SJCRH30 (cell line): ENCODE measurements at regions not wholly inside any gene's neighbourhood (a gene's known extent, or its start where the extent isn't known, plus 50 kb on each side); places are given as distances from the start of the nearest gene placed in this dataset.

Source experiments
- DNase-seq, 2 experiments: peaks; one replicate each; pipeline ENCODE4 v3.0.0-alpha.2; 2015 to 2020
- H3K27ac ChIP-seq: fragments of 250-450 bp; sonication (Bioruptor Pico); 2 replicates; pipeline ENCODE4 v1.5.1; 2020; ENCODE audit warnings: mild to moderate bottlenecking, moderate library complexity
- H3K27me3 ChIP-seq: fragments of 250-450 bp; sonication (Bioruptor Pico); 2 replicates; pipeline ENCODE4 v1.5.1; 2020; ENCODE audit warnings: mild to moderate bottlenecking, moderate library complexity
- H3K36me3 ChIP-seq: fragments of 250-450 bp; sonication (Bioruptor Pico); 2 replicates; pipeline ENCODE4 v1.5.1; 2020; ENCODE audit warnings: mild to moderate bottlenecking, moderate library complexity
- H3K4me1 ChIP-seq: fragments of 250-450 bp; sonication (Bioruptor Pico); 2 replicates; pipeline ENCODE4 v1.5.1; 2020; ENCODE audit warnings: mild to moderate bottlenecking, moderate library complexity
- H3K4me3 ChIP-seq: fragments of 250-450 bp; sonication (Bioruptor Pico); 2 replicates; pipeline ENCODE4 v1.5.1; 2020; ENCODE audit warnings: mild to moderate bottlenecking, moderate library complexity
- H3K9me3 ChIP-seq: fragments of 250-450 bp; sonication (Bioruptor Pico); replicated peaks from 2 replicates; pipeline ENCODE4 v1.5.1; 2020; ENCODE audit warnings: mild to moderate bottlenecking, moderate library complexity

DNA sequence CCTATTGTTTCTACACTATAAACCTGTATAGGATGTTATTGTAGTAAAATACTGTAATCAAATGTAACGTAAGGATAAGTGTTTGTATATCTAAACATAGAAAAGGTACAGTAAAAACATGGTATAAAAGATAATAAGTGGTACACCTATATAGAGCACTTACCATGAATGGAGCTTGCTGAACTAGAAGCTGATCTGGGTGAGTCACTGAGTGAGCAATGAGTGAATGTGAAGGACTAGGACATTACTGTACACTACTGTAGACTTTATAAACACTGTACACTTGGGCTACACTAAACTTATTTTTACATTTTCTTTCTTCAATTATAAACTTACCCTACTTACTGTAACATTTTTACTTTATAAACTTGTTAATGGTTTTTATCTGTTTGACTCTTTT is 732.9 kb upstream of the LRRN3 start:
- H3K9me3 ChIP-seq, result no peaks in the 10 kb centered on the region
- no peaks in the 10 kb centered on the region for H3K4me1 ChIP-seq
- H3K27me3 ChIP-seq, result no peaks in the 10 kb centered on the region
- H3K4me3 ChIP-seq, result no peak overlapping the region
- H3K36me3 ChIP-seq, result no peaks in the 10 kb centered on the region
- DNase-seq, result no peak
- H3K27ac ChIP-seq, result no peak overlapping the region

DNA sequence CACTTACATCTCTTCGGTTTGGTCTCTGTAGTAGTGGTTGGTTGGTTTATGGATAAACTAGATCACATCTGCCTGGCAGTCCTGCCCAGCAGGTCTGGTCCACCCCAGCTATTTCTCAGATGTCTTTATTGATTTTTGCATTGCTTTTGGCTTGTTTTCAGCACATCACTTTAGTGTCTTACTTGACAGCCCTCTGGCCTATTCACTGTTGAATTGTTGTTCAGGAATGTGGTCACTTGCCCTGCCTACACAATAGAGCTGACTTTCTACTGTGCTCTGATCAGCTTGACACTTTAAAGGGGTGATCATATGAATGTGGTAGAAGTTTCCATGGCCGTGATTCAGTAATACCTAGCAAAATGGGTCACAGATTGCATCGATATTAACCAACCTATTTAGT is 719.2 kb upstream of the LRRN3 start:
- H3K27me3 ChIP-seq, result no peaks in the 10 kb centered on the region
- no peak overlapping the region for H3K27ac ChIP-seq
- H3K9me3 ChIP-seq, result no peaks in the 10 kb centered on the region
- no peak for DNase-seq
- H3K36me3 ChIP-seq, result no peaks in the 10 kb centered on the region
- H3K4me3 ChIP-seq, result no peak overlapping the region
- H3K4me1 ChIP-seq, result no peaks in the 10 kb centered on the region

DNA sequence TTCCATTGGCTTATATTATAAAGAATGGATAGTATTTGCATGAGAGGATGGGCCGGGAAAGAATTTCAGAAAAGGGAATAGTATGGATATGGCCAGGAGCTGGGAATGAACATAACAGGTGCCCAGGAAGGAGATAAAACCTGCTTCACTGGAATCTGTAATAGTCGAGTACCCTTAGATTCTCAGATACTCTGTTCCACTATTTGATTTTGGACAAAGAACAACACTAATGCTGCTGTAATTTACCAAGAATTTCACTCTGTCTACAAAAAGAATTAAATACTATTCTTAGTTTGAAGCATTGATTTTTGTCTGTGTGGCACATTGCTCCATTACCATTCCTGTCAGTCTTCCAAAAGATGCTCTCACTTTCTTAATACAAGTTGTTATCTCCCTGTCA is 718.2 kb upstream of the LRRN3 start:
- H3K4me3 ChIP-seq, result no peak overlapping the region
- H3K27ac ChIP-seq, result no peak overlapping the region
- no peaks in the 10 kb centered on the region for H3K9me3 ChIP-seq
- H3K4me1 ChIP-seq, result no peaks in the 10 kb centered on the region
- H3K36me3 ChIP-seq, result no peaks in the 10 kb centered on the region
- H3K27me3 ChIP-seq, result no peaks in the 10 kb centered on the region
- no peak for DNase-seq

DNA sequence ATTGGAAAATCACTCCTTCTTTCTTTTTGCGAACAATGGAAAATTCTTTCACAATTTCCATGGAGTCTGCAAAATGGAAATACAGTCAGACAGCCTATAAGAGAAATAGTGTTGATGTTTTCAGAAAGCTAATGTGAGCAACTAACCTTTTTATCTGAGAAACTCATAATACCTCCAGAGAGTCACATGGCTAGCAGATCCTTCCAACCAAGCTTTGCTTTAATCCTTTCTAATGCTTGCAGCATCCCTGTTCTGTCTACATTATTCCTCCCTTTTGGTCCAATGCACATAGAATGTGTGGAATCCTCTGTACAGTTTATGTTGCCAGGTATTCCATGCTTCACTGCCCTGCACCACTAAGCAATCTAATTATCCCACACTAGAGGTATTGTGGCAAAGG is 717.5 kb upstream of the LRRN3 start:
- Histone ChIP-seq H3K9me3 (no peaks in the 10 kb centered on the region), H3K27me3 (no peaks in the 10 kb centered on the region), H3K36me3 (no peaks in the 10 kb centered on the region), H3K27ac (no peak overlapping the region), H3K4me3 (no peak overlapping the region), H3K4me1 (no peaks in the 10 kb centered on the region)
- no peak for DNase-seq

DNA sequence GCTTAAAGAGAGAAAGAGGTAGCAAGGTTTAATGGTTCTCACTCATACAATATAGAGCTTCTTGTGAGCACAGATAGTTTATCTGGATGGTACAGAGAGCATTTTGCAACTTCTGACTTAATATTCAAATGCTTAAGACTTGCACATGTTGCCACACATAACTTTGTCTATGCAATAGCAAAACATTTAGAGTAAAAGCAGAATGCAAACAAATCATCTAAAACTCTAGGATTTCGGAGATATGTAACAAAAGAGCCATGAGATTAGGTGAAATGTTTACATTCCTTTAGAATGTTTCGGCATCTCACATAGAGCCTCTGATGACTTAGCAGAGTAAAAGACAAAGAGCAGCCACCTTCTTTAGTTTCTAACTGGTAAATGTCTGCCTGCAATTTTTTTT is 717.1 kb upstream of the LRRN3 start:
- no peaks in the 10 kb centered on the region for H3K36me3 ChIP-seq
- no peaks in the 10 kb centered on the region for H3K9me3 ChIP-seq
- H3K27me3 ChIP-seq, result no peaks in the 10 kb centered on the region
- H3K4me1 ChIP-seq, result no peaks in the 10 kb centered on the region
- no peak overlapping the region for H3K27ac ChIP-seq
- H3K4me3 ChIP-seq, result no peak overlapping the region
- no peak for DNase-seq

DNA sequence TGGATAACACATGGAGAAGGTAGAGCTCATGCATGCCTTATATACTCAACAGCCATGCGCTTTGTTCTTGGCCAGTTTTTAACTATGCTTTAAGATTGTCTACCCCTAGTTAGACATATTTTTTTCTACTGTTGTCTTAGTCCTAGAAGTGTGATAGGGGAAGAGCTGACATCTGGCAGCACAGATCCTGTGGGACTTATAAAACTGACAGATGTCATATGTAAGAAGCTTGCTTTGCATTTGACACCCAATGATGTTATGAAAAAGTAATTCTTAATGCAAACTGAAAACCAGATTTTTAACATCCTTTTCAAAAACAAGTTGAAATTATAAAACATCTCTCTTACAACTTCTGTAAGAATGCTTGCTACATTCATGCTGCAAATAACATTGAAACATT is 715.9 kb upstream of the LRRN3 start:
- H3K4me3 ChIP-seq, result no peak overlapping the region
- H3K27ac ChIP-seq, result no peak overlapping the region
- no peaks in the 10 kb centered on the region for H3K4me1 ChIP-seq
- no peak for DNase-seq
- no peaks in the 10 kb centered on the region for H3K27me3 ChIP-seq
- no peaks in the 10 kb centered on the region for H3K9me3 ChIP-seq
- H3K36me3 ChIP-seq, result no peaks in the 10 kb centered on the region

DNA sequence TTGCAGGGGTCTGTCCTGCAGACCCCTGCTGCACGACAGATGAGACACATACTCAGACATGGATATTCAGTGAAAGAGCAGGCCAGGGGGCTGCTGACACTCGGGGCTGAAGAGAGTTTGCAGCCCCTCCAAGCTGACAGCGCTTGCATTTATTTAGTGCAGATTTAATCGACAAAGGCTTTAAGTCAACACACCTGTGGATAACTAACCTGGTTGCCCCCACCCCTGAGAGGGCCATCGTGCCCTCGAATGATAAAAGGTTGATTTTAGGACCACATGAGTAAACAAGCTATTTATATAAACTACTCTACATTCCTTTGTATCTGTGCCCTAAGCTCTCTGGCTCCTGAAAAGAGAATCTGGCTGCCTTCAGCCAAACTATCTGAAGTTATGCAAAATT is 708.2 kb upstream of the LRRN3 start:
- Histone ChIP-seq H3K36me3 (no peaks in the 10 kb centered on the region), H3K9me3 (no peaks in the 10 kb centered on the region), H3K4me1 (peaks cover 3% of the 10 kb centered on the region), H3K27ac (no peak overlapping the region), H3K4me3 (no peak overlapping the region), H3K27me3 (no peaks in the 10 kb centered on the region)
- no peak for DNase-seq

DNA sequence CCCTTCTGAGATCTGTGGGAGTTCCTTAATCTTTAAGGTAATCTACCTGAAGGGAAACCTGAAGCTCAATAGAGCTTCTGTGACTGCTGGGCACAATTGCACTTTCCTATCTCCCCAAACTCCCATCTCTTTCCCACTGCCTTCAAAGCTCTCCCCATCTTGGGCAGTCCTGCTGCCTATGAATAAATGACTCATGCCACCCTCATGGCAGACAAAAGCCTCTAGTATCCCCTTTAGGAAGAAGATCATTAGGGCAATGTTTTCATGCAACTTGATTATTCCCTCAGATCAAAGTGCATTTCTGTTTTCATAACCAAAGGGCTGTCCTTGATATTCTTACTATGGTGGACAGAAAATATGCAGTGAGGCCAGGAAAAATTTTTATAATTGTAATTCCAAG is 704.9 kb upstream of the LRRN3 start:
- no peaks in the 10 kb centered on the region for H3K9me3 ChIP-seq
- H3K4me3 ChIP-seq, result no peak overlapping the region
- no peaks in the 10 kb centered on the region for H3K27me3 ChIP-seq
- H3K36me3 ChIP-seq, result no peaks in the 10 kb centered on the region
- no peak overlapping the region for H3K27ac ChIP-seq
- peak in 1 of 2 experiments; percentile 8 for DNase-seq
- peaks cover 3% of the 10 kb centered on the region for H3K4me1 ChIP-seq

DNA sequence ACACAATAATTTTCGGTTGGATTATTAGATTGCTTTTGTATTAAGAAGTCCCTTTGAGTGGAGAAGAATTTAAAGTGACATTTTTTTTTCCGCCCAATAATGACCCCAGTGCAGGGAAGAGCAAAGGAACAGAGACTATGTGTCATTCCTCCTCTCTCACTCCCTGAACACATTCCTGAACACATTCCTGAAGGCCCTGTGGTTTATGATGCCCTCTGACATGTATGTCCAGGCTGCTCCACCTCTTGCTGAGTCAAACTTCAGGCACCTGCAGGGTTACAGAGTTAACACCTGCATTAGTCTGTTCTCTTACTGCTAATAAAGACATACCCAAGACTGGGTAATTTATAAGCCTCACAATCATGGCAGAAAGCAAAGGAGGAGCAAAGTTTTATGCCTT is 704.0 kb upstream of the LRRN3 start:
- Histone ChIP-seq H3K4me1 (peaks cover 3% of the 10 kb centered on the region), H3K9me3 (no peaks in the 10 kb centered on the region), H3K27me3 (no peaks in the 10 kb centered on the region), H3K36me3 (no peaks in the 10 kb centered on the region), H3K4me3 (no peak overlapping the region), H3K27ac (no peak overlapping the region)
- DNase-seq, result peak; percentile 19 to 28

DNA sequence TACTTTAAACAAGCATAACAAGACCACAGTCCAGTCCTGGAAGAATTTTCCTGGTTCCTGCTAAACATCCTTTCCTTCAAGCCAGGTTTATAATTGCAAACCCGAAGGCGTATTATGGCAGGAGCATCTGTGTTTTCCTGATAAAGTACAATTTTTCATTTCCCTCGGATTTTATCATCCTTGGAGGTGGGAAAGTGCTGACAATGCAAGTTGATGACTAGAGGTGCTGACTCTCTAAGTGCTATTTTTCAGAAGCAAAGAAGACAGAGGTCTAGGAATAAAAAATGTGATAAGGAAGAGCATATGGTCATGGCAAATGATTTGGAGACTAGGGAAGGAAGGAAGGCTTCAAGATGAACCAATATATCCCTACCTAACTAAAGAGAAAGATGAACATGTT is 703.2 kb upstream of the LRRN3 start:
- Histone ChIP-seq H3K36me3 (no peaks in the 10 kb centered on the region), H3K27me3 (no peaks in the 10 kb centered on the region), H3K4me1 (peaks cover 3% of the 10 kb centered on the region), H3K27ac (no peak overlapping the region), H3K9me3 (no peaks in the 10 kb centered on the region), H3K4me3 (no peak overlapping the region)
- DNase-seq, result no peak

DNA sequence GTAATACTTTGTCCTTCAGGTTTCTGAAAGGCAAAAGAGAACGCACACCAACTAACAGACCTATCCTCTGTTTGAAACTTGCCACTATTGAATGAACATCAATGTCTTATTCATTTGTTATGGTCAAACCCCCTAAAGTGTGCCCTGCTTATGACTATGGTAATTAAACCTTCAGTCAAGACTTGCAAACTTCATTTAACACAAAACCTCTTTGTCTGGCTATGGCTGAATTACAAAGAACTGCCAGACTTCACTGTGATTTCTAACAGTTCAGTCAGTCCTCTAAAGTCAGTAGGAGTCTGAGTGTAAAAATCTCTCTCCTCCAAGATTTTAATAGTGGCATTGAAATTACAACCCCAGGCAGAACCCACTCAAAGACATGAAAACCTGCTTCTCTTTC is 702.5 kb upstream of the LRRN3 start:
- DNase-seq, result no peak
- H3K36me3 ChIP-seq, result no peaks in the 10 kb centered on the region
- no peak overlapping the region for H3K27ac ChIP-seq

DNA sequence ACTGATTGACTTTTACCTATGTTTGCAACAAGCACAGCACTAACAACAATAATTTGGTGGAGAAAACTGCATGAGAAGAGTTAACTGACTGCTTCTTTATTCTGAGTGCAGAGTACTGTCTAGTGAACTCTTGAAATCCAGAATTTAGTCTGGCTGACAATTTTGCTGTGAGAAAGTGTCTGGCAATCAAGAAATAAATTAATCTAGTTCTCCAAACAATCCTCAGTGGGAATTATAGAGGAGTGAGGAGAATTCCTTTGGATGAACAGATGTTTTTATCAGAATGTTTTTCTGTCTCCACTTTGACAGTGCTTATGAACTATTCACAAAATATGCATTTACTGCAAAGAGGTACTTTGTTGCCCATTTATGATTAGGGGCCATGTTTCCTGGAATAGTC is 694.9 kb upstream of the LRRN3 start:
- Histone ChIP-seq H3K4me3 (no peak overlapping the region), H3K27ac (no peak overlapping the region)
- no peak for DNase-seq

More for the DNA sequence above, 702.5 kb upstream of the LRRN3 start:
- Histone ChIP-seq H3K4me3 (no peak overlapping the region), H3K4me1 (peaks cover 3% of the 10 kb centered on the region), H3K9me3 (no peaks in the 10 kb centered on the region), H3K27me3 (no peaks in the 10 kb centered on the region)

DNA sequence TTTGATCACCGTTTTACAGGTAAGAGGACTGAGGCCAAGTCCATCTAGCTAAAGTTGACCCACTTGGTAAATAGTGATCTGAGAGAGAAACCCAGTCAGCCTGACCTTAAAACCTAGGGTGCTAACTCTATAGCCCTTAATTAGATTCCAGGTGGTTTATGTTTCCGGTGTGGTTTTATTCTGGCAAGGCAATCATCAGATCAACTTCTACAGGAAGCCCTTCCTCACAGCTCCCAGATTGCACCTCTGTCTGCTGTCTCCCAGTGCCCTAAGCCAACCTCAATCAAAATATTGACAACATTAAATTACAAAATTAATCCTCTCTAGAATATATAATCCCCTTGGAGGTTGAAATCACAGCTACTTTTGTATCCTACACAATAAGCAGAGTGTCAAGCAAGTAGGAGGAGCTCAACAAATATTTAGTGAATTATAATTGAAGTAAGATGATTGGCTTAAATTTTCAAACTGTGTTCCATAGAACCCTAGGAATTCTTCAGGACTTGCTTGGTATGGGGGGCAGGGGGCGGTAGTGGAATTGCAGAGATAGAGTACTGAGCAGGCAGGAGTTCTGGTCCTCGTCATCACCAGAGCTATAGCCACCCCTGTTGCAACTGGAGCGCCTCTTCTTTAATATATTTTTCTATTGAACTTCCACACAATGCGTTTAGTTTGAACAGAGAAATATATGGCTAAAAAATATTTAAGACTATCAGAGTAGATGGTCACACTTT is 692.8 kb upstream of the LRRN3 start:
- no peaks in the 10 kb centered on the region for H3K27me3 ChIP-seq
- no peaks in the 10 kb centered on the region for H3K4me1 ChIP-seq
- H3K4me3 ChIP-seq, result no peak overlapping the region
- H3K36me3 ChIP-seq, result no peaks in the 10 kb centered on the region
- no peaks in the 10 kb centered on the region for H3K9me3 ChIP-seq
- no peak overlapping the region for H3K27ac ChIP-seq
- no peak for DNase-seq

More for the DNA sequence above, 694.9 kb upstream of the LRRN3 start:
- Histone ChIP-seq H3K4me1 (no peaks in the 10 kb centered on the region), H3K9me3 (no peaks in the 10 kb centered on the region), H3K36me3 (no peaks in the 10 kb centered on the region), H3K27me3 (no peaks in the 10 kb centered on the region)

DNA sequence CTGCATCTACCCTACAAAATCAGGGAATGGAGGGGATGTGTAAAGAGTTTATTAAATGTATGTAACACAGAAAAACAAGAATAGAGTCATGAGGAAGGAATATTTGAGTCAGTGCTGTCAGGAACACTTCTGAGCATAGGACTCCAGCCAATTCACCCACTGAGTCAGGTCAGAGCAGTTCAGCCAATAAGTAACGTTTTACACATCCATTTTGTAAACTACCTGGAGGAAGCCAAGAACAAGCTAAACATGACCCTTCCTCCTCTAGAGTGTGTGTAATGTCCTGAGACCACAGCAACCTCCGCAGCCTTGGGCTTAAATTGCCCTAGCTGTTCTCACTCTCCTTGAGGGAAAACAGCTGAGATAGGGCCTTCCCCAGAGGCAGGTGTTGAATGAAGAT is 691.5 kb upstream of the LRRN3 start:
- no peak overlapping the region for H3K4me3 ChIP-seq
- H3K27me3 ChIP-seq, result no peaks in the 10 kb centered on the region
- H3K9me3 ChIP-seq, result no peaks in the 10 kb centered on the region
- H3K36me3 ChIP-seq, result no peaks in the 10 kb centered on the region
- H3K4me1 ChIP-seq, result no peaks in the 10 kb centered on the region
- DNase-seq, result no peak
- H3K27ac ChIP-seq, result no peak overlapping the region

DNA sequence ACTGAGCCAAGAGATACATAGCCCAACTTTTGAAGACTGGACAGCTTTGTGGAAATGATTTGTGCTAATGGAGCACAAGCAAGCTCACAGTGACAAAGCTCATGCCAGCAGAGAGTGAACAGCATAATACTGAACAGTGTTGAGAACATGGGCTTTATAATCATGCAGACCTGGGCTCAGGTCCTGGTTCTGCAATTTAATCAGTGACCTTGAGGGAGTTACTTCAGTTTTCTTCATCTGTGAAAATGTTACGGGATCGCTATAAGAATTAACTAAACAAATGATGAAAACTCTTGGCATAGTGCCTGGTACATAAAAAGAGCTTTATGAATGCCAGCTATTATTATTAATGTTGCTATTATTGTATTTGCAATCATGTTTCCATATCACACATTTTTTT is 690.5 kb upstream of the LRRN3 start:
- H3K27me3 ChIP-seq, result no peaks in the 10 kb centered on the region
- H3K27ac ChIP-seq, result no peak overlapping the region
- DNase-seq, result no peak
- no peaks in the 10 kb centered on the region for H3K4me1 ChIP-seq
- no peak overlapping the region for H3K4me3 ChIP-seq
- H3K9me3 ChIP-seq, result no peaks in the 10 kb centered on the region
- H3K36me3 ChIP-seq, result no peaks in the 10 kb centered on the region

DNA sequence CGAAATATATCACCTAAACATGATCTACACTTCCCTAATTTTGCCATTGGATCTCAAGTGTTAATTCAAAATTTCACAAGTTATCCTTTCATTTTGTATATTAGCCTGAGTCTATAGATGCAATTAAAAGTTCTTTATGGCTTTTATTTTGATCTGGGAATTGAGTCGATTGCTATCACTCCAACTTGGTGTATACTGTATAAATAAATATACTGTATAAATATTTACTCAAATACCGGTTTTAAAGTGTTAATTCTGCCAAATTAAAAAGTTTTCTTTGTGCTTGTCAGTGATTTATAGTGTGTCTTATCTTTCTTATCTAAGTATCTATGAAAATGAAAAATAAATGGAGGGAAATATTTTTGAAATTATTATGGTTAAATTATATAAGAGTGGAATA is 683.7 kb upstream of the LRRN3 start:
- DNase-seq, result no peak
- Histone ChIP-seq H3K27ac (no peak overlapping the region), H3K27me3 (no peaks in the 10 kb centered on the region), H3K9me3 (no peaks in the 10 kb centered on the region), H3K4me3 (no peak overlapping the region), H3K4me1 (no peaks in the 10 kb centered on the region), H3K36me3 (no peaks in the 10 kb centered on the region)
